ENCODE measurements at regions not wholly inside any gene's neighbourhood (a gene's known extent, or its start where the extent isn't known, plus 50 kb on each side); places are given as distances from the start of the nearest gene placed in this dataset.

DNA sequence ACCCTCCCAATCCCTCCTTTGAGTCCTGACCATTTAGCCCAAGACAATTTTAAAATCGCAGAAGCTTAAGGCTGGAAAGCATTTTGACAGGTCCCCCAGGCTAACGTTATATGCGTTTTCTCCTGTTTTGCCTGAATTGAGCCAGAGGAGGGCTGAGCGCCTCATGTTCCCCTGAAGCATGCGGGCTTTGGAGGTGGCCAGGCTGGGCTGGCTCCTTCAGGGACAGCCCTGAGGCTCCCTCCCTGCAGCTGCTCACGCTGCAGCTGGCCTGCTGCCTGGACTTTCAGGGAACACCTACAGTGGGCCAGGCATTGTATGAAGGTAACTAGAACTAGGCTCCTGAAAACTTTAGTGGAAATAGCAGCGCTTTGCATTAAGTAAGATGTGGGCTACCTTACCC is 179.2 kb downstream of the ACKR3 start:
- peak; percentile 5 for ATAC-seq
- peak overlapping the region in 1 of 2 donors; percentile 24 for H3K27ac ChIP-seq
- DNase-seq: no peak
- peaks cover 7 to 38% of the 10 kb centered on the region in 2 donors for H3K4me1 ChIP-seq
- intact Hi-C loops (cut with DNase I): no loop called here
- no peaks in the 10 kb centered on the region for H3K9me3 ChIP-seq
- H3K27me3 ChIP-seq: no peaks in the 10 kb centered on the region
- no peak for TF ChIP-seq CTCF (IDR thresholded peaks at IDR 0.05)
- no peak overlapping the region for H3K4me3 ChIP-seq
- H3K36me3 ChIP-seq: no peaks in the 10 kb centered on the region

DNA sequence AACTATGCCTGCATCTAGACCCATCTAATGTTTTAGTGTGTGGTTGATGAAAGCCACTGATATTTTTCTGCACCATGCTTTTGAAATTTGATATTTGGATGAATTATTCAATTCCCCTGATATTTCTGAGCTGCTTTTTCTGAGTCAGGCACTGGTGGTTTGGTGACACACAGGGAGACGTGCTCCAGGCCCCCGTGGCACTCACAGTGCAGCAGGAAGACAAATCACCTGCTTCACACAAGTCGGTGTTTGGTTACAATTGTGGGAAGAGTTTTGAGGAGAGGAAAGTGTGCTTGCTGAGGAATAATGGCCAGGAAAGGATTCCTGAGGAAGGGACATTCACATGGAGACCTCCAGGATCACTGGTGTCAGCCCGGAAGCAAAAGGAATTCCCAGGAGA is 179.7 kb downstream of the ACKR3 start:
- Histone ChIP-seq H3K27me3 (no peaks in the 10 kb centered on the region), H3K4me1 (peaks cover 7 to 34% of the 10 kb centered on the region in 2 donors), H3K27ac (no peak overlapping the region), H3K4me3 (no peak overlapping the region), H3K9me3 (no peaks in the 10 kb centered on the region), H3K36me3 (no peaks in the 10 kb centered on the region)
- DNase-seq (no peak), ATAC-seq (no peak)
- no peak for TF ChIP-seq CTCF (IDR thresholded peaks at IDR 0.05)
- intact Hi-C loops (cut with DNase I): no loop called here

DNA sequence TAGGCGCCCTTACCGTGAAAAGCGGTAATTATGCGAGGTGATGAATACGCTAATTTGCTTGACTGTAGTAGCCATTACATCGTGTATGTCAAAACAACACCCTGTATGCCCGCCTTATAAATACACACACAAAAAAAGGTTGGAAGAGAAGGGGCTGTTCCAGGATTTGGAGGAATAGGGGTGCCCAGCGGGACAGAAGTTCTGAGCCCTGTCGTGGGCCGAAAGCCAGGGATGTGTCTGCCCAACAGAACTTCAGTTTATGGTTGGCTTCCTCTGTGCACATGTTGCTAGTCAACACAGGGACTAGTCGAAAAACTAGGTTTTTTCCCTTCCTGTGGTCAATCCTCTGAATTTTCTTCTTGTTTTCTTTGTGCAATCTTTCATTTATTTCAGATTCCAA is 182.5 kb downstream of the ACKR3 start:
- TF ChIP-seq CTCF (IDR thresholded peaks at IDR 0.05): no peak
- Histone ChIP-seq H3K27ac (no peak overlapping the region), H3K27me3 (no peaks in the 10 kb centered on the region), H3K36me3 (no peaks in the 10 kb centered on the region), H3K4me3 (no peak overlapping the region), H3K9me3 (no peaks in the 10 kb centered on the region), H3K4me1 (peaks cover 0 to 34% of the 10 kb centered on the region in 2 donors)
- intact Hi-C loops (cut with DNase I): no loop called here
- ATAC-seq (no peak), DNase-seq (no peak)

GRCh38 chr2:236753606-236754270 is 184.1 kb downstream of the ACKR3 start:
- DNase-seq (no peak), ATAC-seq (peak; percentile 24)
- no peaks in the 10 kb centered on the region for H3K36me3 ChIP-seq
- H3K4me3 ChIP-seq: no peak overlapping the region
- intact Hi-C loops (cut with DNase I): no loop called here
- H3K9me3 ChIP-seq: no peaks in the 10 kb centered on the region
- H3K4me1 ChIP-seq: peaks cover 0 to 18% of the 10 kb centered on the region in 2 donors
- no peak for TF ChIP-seq CTCF (IDR thresholded peaks at IDR 0.05)
- no peaks in the 10 kb centered on the region for H3K27me3 ChIP-seq
- no peak overlapping the region for H3K27ac ChIP-seq

- Histone ChIP-seq H3K4me1 (peaks cover 0 to 12% of the 10 kb centered on the region in 2 donors), H3K9me3 (no peaks in the 10 kb centered on the region), H3K27me3 (no peaks in the 10 kb centered on the region), H3K36me3 (no peaks in the 10 kb centered on the region), H3K4me3 (no peak overlapping the region), H3K27ac (no peak overlapping the region)
- TF ChIP-seq CTCF (IDR thresholded peaks at IDR 0.05): no peak
- intact Hi-C loops (cut with DNase I): no loop called here
- ATAC-seq: no peak
- DNase-seq: peak in 1 of 4 donors; percentile 48
Observed at GRCh38 chr2:236754271-236754944, 184.8 kb downstream of the ACKR3 start.

All from left lung (tissue), 4 donors.